ENCODE measurements at regions not wholly inside any gene's neighbourhood (a gene's known extent, or its start where the extent isn't known, plus 50 kb on each side); places are given as distances from the start of the nearest gene placed in this dataset.
A peak's percentile ranks its signal among the peaks of the same experiment; 100 is the strongest.

GRCh38 chr10:128630787-128631252 is 504.6 kb upstream of the MKI67 start:
- Histone ChIP-seq H3K4me3 (no peak overlapping the region), H2AFZ (ENCODE audit: low read depth, low read length) (peak overlapping the region; percentile 92), H3K79me2 (ENCODE audit: control insufficient read depth, insufficient read depth, low read length) (no peaks in the 10 kb centered on the region), H3K9me1 (ENCODE audit: control insufficient read depth, insufficient read depth, low read length) (no peaks in the 10 kb centered on the region), H3K9ac (ENCODE audit: insufficient read depth in 1 of 2, low read depth in 2 of 2, low read length in 2 of 2) (no peak overlapping the region), H4K20me1 (replicated peaks; ENCODE audit: control insufficient read depth, insufficient read depth, low read length) (no peaks in the 10 kb centered on the region), H3K4me1 (replicated peaks in 1 of 2; ENCODE audit: control insufficient read depth in 2 of 2, insufficient read depth in 2 of 2, low read length in 2 of 2) (peaks cover 10 to 17% of the 10 kb centered on the region in 2 experiments; a peak in 4 of 5 replicates), H3K36me3 (ENCODE audit: control insufficient read depth, insufficient read depth, low read length) (no peaks in the 10 kb centered on the region), H3K27me3 (ENCODE audit: control insufficient read depth in 2 of 2, insufficient read depth in 2 of 2, low read length in 2 of 2) (no peaks in the 10 kb centered on the region), H3K27ac (ENCODE audit: extremely low read depth, low read depth, low read length) (no peak overlapping the region), H3K9me3 (replicated peaks; ENCODE audit: control insufficient read depth, insufficient read depth, low read depth, low read length) (peaks cover 2% of the 10 kb centered on the region; the same call in 1 of the 2 replicates), H3K4me2 (ENCODE audit: insufficient read depth, low read length) (no peak overlapping the region)
- FAIRE-seq (no peak), ATAC-seq (no peak), DNase-seq (ENCODE audit: extremely low read depth in 1 of 4, low spot score in 3 of 4) (no peak)
- 74% methylated on average over 6 of the region's 12 CpGs for WGBS (ENCODE audit: insufficient coverage, low coverage, missing lambda C conversion rate)
- in situ Hi-C loops (cut with MboI) (no loop called here), intact Hi-C loops (cut with micrococcal nuclease) (loop anchor here (5.0 kb wide), 3 partner anchors 59 to 226 kb away; no protein-coding TSS in a partner anchor)
- POLR2A ChIA-PET, result interaction anchor here (0.7 to 1.6 kb wide), 2 partner anchors 11 to 116 kb away, joined by 3 read pairs; no protein-coding TSS in a partner anchor
- CTCF ChIA-PET (ENCODE audit: low intra/inter-chr PET ratio), result no interaction called here
- no TSS peak for BruUV-seq (replicated peaks)
- no peak for TF ChIP-seq PATZ1 (CRISPR knock-in tag; IDR thresholded peaks at IDR 0.05; ENCODE audit: borderline replicate concordance)

GRCh38 chr10:128631801-128632241 is 505.6 kb upstream of the MKI67 start:
- Histone ChIP-seq H3K27me3 (ENCODE audit: control insufficient read depth in 2 of 2, insufficient read depth in 2 of 2, low read length in 2 of 2) (no peaks in the 10 kb centered on the region), H3K9me1 (ENCODE audit: control insufficient read depth, insufficient read depth, low read length) (no peaks in the 10 kb centered on the region), H3K36me3 (ENCODE audit: control insufficient read depth, insufficient read depth, low read length) (no peaks in the 10 kb centered on the region), H3K79me2 (ENCODE audit: control insufficient read depth, insufficient read depth, low read length) (no peaks in the 10 kb centered on the region), H3K9me3 (replicated peaks; ENCODE audit: control insufficient read depth, insufficient read depth, low read depth, low read length) (peaks cover 2% of the 10 kb centered on the region; the same call in 1 of the 2 replicates), H3K27ac (ENCODE audit: extremely low read depth, low read depth, low read length) (no peak overlapping the region), H3K4me3 (no peak overlapping the region), H3K4me2 (ENCODE audit: insufficient read depth, low read length) (no peak overlapping the region), H3K9ac (ENCODE audit: insufficient read depth in 1 of 2, low read depth in 2 of 2, low read length in 2 of 2) (no peak overlapping the region), H4K20me1 (replicated peaks; ENCODE audit: control insufficient read depth, insufficient read depth, low read length) (no peaks in the 10 kb centered on the region), H3K4me1 (replicated peaks in 1 of 2; ENCODE audit: control insufficient read depth in 2 of 2, insufficient read depth in 2 of 2, low read length in 2 of 2) (peaks cover 10 to 12% of the 10 kb centered on the region in 2 experiments; a peak in 4 of 5 replicates), H2AFZ (ENCODE audit: low read depth, low read length) (peak overlapping the region; percentile 69)
- intact Hi-C loops (cut with micrococcal nuclease) (loop anchor here (5.0 kb wide), 3 partner anchors 60 to 225 kb away; no protein-coding TSS in a partner anchor), in situ Hi-C loops (cut with MboI) (no loop called here)
- ChIA-PET CTCF (ENCODE audit: low intra/inter-chr PET ratio) (no interaction called here), POLR2A (interaction anchor here (0.7 kb wide), 1 partner anchor 117 kb away, joined by 3 read pairs; no protein-coding TSS in a partner anchor)
- ATAC-seq (no peak), DNase-seq (ENCODE audit: extremely low read depth in 1 of 4, low spot score in 3 of 4) (peak in 2 of 4 experiments; percentile 14 to 30), FAIRE-seq (peak; percentile 70)
- 30% methylated on average over 11 of the region's 12 CpGs for WGBS (ENCODE audit: insufficient coverage, low coverage, missing lambda C conversion rate)
- TF ChIP-seq CTCF (IDR thresholded peaks at IDR 0.05 in 2 of 3, conservative IDR thresholded peaks at IDR 0.05 in 1 of 3; ENCODE audit: insufficient read depth in 2 of 3, low read depth in 1 of 3, low read length in 3 of 3), result peak; percentile 22 to 46 (median 43); a peak in 4 of 6 replicates
- TF ChIP-seq EP300 (IDR thresholded peaks at IDR 0.05; ENCODE audit: low read length), result no peak
- BruUV-seq (replicated peaks), result no TSS peak

Data from K562 (cell line).